Testis (tissue), 2 donors: ENCODE measurements at regions not wholly inside any gene's neighbourhood (a gene's known extent, or its start where the extent isn't known, plus 50 kb on each side); places are given as distances from the start of the nearest gene placed in this dataset.

Source experiments
- POLR2A ChIP-seq: fragments of 450-650 bp; IDR thresholded peaks from one replicate; pipeline ENCODE4 v1.6.1; 2017; ENCODE audit warnings: antibody characterized with exemption, mild to moderate bottlenecking, moderate library complexity
- TF ChIP-seq, protein P1 (sequence below), 3 experiments: fragments of 450-650 bp in 2 of 3; fragments of 200-600 bp in 1 of 3; sonication (generic) in 1 of 3; IDR thresholded peaks; one replicate each; pipeline ENCODE4 v1.5.1; 2016 to 2019; ENCODE audit warnings: antibody characterized with exemption in 3 of 3, mild to moderate bottlenecking in 2 of 3, moderate library complexity in 1 of 3

DNA sequence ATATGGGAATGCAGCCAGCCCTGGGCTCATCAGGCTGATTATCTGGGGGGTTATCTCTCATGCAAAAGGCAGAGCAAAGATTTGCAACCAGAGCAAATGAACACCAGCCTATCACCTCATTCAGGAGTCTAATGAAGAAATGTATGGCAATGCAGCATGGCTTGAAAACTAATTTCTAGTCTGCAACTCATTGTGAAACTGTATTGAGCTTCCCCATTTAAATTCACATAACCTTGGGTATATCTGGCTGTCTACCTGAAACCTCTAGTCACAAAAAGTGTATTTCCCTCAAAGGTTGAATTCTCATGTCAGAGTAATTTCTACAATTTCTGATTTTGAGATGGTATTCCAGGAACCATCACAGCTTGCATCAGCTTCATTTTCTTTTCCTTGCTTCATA lies 240.0 kb downstream of the SDHAF3 start:
- TF ChIP-seq POLR2A: no peak
- TF ChIP-seq, protein P1, sequence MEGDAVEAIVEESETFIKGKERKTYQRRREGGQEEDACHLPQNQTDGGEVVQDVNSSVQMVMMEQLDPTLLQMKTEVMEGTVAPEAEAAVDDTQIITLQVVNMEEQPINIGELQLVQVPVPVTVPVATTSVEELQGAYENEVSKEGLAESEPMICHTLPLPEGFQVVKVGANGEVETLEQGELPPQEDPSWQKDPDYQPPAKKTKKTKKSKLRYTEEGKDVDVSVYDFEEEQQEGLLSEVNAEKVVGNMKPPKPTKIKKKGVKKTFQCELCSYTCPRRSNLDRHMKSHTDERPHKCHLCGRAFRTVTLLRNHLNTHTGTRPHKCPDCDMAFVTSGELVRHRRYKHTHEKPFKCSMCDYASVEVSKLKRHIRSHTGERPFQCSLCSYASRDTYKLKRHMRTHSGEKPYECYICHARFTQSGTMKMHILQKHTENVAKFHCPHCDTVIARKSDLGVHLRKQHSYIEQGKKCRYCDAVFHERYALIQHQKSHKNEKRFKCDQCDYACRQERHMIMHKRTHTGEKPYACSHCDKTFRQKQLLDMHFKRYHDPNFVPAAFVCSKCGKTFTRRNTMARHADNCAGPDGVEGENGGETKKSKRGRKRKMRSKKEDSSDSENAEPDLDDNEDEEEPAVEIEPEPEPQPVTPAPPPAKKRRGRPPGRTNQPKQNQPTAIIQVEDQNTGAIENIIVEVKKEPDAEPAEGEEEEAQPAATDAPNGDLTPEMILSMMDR (IDR thresholded peaks at IDR 0.05): no peak
